Ammon's horn (tissue), 1 donor: ENCODE measurements at regions not wholly inside any gene's neighbourhood (a gene's known extent, or its start where the extent isn't known, plus 50 kb on each side); places are given as distances from the start of the nearest gene placed in this dataset.
A peak's percentile ranks its signal among the peaks of the same experiment; 100 is the strongest.

Experiments
- DNase-seq: peaks from one replicate; pipeline ENCODE4 v3.0.0-alpha.2; 2016; ENCODE audit warnings: low spot score

GRCh38 chr9:74218385-74219063 lies 278.6 kb upstream of the RORB start:
- DNase-seq: no peak

- no peak for DNase-seq
Measured at GRCh38 chr9:74220327-74220726, 276.8 kb upstream of the RORB start.

- DNase-seq: no peak
Measured at GRCh38 chr9:74236857-74237256, 260.3 kb upstream of the RORB start.

- no peak for DNase-seq
Measured at GRCh38 chr9:74245866-74246497, 251.2 kb upstream of the RORB start.

GRCh38 chr9:74255489-74255984 lies 241.6 kb upstream of the RORB start:
- no peak for DNase-seq

- DNase-seq: no peak
Measured at GRCh38 chr9:74275872-74276508, 221.1 kb upstream of the RORB start.

- DNase-seq: no peak
Measured at GRCh38 chr9:74277532-74277931, 219.6 kb upstream of the RORB start.

- no peak for DNase-seq
Measured at GRCh38 chr9:74281674-74282073, 215.5 kb upstream of the RORB start.

GRCh38 chr9:74282526-74283253 lies 214.4 kb upstream of the RORB start:
- no peak for DNase-seq

- DNase-seq: peak; percentile 12
Measured at GRCh38 chr9:74284581-74285450, 212.3 kb upstream of the RORB start.

GRCh38 chr9:74293479-74293878 lies 203.7 kb upstream of the RORB start:
- no peak for DNase-seq

- DNase-seq: no peak
Measured at GRCh38 chr9:74303945-74304344, 193.2 kb upstream of the RORB start.

GRCh38 chr9:74304598-74304997 lies 192.5 kb upstream of the RORB start:
- DNase-seq: no peak

GRCh38 chr9:74309654-74310053 lies 187.5 kb upstream of the RORB start:
- no peak for DNase-seq

GRCh38 chr9:74317235-74317634 lies 179.9 kb upstream of the RORB start:
- no peak for DNase-seq

- DNase-seq: no peak
Measured at GRCh38 chr9:74321396-74321795, 175.7 kb upstream of the RORB start.

GRCh38 chr9:74322661-74323314 lies 174.3 kb upstream of the RORB start:
- DNase-seq: no peak

GRCh38 chr9:74330487-74331214 lies 166.5 kb upstream of the RORB start:
- no peak for DNase-seq

GRCh38 chr9:74331607-74332006 lies 165.5 kb upstream of the RORB start:
- no peak for DNase-seq

GRCh38 chr9:74333384-74334032 lies 163.6 kb upstream of the RORB start:
- no peak for DNase-seq
